ENCODE measurements at regions not wholly inside any gene's neighbourhood (a gene's known extent, or its start where the extent isn't known, plus 50 kb on each side); places are given as distances from the start of the nearest gene placed in this dataset.

DNA sequence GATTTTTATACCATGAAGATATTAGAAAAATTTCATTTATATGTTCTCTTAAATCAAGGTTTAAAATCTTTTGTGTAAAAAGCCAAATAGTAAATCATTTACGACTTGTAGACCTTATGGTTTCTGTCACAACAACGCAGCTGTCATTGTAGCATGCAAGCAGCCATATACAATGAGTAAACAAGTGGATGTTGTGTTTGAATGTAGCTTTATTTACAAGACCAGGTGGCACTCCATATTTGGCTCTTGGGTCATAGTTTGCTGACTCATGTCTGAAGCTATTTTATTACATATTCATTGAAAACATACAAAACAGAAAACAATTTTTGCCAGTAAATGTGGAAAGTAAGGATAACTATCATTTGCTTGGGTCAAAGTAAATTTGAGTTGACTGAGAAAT is 930.8 kb downstream of the SLITRK5 start:
- no peak for DNase-seq (ENCODE audit: low spot score)

DNA sequence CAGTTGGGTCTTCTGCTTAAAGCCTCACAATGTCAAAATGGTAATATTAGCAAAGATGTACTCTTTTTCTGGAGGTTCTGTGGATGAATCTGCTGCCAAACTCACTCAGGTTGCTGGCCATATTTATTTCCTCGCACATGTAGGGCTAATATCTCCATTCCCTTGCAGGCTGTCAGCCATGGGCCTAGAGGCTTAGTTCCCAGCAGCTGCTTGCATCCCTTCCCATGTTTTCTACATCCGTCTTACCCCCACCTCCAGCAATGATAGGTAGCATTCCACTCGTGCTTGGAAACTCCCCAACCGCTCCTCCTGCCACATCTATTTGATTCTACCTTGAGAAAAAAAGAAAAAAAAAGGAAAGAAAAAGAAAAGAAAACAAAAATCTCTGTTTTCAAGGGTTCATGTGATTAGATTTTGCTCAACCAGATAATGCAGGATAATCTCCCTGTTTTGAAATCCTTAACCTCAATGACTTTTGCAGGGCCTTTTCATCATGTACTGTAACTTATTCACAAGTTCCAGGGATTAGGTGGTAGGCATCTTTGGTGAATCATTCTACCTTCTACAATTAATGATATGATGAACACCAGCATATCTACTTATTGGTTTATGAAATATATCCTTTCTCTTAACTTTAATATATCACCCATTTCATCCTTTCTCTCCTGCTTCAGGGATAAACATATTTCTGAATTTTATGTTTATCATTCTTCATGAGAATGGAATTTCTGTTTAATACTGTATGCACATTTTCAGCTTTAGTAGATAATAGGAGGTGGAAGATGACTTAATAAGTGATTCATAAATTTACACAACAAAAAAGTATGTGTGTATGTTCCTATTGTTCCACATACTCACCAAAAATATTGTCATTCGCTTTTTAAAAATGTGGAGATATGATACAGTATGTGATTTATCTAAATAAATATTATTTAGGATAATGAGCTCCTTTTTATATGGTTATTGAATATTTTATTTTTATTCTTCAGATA is 931.9 kb downstream of the SLITRK5 start:
- DNase-seq (ENCODE audit: low spot score) = no peak

DNA sequence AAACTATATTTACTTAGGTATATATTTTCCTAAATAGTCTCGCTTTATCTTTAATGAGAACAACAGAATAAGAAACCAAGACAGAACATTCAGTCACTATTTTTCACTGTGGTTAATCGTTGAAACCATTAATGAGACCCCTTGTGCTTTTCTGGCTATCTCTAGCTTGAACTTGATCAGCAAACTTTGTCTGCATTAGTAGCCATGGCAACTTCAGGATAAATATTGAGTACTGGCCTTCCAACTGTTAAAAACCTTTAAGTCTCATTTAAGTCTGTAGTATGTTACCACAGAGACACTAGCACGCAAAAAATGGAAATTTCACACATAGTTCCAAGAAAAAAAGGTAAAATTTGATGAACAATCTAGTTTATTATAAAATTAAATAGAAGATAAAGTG is 946.0 kb downstream of the SLITRK5 start:
- no peak for DNase-seq (ENCODE audit: low spot score)

DNA sequence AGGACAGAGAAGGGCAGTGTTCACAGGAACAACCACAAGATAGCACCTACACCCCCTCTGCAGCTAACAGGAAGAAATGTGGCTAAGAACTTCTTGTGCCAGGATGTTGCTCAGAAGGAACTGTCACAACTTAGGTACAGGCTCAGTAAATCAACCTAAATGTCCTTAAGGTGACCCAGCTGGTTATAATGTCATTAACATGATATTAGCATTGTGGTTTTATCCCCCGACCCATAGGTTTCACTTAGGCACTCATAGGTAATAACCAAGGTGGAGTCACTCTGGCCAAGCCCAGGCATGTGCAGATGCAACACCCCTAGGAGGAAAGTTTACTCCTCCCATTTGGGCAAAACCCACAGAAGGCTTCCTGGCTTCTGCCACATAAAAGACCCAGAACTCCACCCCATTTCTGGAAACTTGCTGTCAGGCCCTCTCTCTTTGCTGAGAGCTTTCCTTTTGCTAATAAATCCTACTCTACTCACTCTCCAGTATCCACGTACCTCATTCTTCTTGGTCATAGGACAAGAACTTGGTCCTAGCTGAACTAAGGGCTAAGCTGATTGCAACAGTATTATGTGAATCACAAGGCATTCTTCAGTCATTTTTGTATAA is 951.3 kb downstream of the SLITRK5 start:
- DNase-seq (ENCODE audit: low spot score) = no peak

DNA sequence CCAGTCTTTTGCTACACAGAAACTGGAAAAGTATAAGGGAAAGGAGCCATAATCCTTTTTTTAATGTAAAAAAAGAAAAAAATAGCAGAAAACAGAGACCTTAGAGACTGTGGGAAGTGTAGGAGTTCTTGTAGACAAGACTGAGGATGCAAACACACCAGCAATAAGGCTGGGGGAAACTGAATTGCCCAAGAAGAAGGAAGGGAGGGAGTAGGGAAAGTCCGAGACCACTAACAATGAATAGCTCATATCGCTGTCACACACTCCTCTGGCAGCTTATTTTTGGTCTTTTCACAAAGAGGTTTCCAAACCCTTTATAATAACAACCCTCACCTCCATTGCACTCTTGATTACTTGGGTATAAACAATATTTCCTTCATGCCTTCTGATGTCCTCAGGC is 952.0 kb downstream of the SLITRK5 start:
- DNase-seq (ENCODE audit: low spot score) = no peak

DNA sequence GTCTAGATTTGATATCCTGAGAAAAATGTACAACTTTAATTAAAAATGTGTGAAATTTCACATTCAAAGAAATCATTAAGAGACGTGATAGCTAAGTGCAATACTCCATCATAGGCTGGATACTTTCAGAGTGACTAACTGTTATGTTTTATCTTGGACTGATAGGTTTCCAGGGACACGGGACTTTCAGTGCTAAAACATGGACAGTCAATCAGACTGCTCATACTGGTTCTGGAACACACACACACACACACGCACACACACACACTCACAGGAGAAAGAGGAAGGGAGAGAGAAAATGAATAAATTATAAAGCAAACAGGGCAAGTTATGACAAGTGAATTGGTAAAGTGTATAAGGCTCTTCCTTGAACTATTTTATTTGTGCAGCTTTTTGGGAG is 955.9 kb downstream of the SLITRK5 start:
- no peak for DNase-seq (ENCODE audit: low spot score)

DNA sequence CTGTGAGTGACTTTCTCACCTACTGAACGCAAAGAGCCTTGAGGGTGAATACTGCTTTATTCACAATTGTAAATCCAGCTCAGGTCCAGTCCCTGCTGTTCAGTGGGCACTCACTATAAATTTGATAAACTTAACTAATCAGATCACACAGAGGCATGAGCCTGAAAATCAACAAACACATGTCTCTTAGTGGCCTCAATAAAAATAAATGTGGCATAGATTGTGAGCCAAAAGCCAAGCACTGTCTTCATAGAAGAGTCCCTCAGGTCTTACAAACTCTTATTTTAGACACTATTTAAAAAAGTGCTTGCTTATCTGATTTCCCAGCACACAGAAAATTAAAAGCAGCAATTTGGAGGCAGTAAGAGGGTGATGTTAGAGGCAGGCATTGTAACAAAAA is 957.7 kb downstream of the SLITRK5 start:
- no peak for DNase-seq (ENCODE audit: low spot score)

DNA sequence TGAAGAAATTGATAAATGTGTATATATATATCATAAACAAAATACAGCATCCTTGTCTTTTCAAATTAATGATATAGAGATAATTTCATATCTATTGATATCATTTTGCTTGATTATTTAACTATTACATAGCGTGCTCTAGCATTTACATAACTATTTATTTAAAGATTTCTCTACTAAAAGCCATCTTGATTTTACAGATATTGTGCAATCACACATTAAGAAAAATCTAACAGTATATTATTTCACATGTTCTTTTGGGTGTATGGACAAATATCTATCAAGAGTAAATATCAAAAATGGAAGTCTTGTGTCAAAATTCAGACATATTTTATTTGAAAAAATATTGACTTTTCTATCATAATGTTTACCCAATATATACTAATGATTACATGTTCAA is 966.8 kb downstream of the SLITRK5 start:
- no peak for DNase-seq (ENCODE audit: low spot score)

DNA sequence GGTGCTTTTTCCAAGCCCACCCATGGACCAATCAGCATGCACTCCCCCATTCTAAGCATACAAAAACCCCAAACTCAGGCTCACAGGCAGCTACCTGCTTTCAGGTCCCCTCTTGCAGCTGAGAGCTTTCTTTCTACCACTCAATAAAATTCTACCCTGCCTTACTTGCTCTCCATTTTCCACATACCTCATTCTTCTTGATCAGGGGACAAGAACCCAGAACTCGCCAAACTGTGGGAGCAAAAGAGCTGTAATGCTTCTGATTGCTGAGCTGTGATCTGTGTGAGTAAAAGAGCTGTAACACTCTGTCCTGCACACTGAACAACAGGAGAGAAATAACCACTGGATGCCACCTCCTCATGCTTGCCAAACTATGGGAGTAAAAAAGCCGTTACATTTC is 972.1 kb downstream of the SLITRK5 start:
- DNase-seq (ENCODE audit: low spot score) = no peak

DNA sequence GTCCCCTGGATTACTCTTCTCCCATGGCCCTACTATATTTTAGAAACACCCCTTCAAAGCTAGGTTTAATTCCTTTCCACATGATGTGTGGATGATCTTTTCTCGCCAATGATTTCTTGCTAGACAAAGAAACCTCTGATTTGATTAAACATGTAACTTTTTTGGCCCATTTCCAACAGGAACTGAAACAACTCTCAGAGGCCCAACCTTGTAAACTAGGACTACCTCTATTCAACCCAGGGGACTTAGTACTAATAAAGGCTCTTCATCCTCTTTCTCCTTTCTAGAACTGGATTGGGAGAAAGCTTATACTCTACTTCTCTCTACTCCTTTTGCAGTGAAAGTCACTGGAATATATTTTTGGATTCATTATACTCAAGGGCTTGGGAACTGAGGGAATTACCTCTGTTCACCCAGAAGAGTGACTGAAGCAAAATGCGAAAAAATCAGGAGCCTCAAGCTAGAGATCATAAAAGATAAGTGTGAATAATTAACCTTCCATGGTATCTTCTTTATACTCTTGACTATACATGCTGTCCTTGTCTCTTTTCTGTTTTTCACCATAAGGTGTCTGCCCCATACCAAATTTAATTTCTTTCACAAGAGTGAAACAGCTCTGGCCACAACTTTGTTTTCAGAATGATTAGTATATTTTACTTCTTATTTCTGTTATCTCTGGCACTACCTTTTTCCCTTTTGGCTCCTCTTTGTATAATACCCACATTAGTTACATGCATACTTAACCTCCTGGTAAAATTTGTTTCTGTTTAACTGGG is 977.6 kb downstream of the SLITRK5 start:
- DNase-seq (ENCODE audit: low spot score) = no peak

DNA sequence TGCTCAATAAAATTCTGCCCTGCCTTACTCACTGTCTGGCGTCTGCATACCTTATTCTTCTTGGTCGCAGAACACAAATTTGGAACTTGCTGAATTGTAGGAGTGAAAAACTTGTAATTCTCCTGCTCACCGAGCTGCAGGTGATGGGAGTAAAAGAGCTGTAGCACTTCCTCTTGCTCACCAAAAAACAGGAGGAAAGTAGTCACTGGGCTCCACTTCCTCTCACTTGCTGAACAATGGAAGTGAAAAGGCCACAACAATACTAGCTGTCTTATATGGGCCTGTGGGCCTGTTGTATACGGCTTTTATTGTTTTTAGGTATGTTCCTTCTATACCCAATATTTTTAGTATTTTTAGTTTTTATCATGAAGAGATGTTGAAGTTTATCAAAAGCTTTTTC is 978.7 kb downstream of the SLITRK5 start:
- no peak for DNase-seq (ENCODE audit: low spot score)

DNA sequence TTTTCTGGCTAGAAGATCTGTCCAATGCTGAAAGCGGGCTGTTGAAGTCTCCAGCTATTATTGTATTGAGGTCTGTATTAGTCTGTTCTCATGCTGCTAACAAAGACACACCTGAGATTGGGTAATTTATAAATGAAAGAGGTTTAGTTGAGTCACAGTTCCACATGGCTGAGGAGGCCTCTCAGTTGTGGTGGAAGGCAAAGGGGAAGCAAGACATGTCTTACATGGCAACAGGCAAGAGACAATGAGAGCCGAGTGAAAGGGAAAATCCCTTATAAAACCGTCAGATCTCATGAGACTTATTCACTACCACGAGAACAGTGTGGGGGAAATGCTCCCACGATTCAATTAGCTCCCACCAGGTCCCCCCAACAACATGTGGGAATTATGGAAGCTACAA is 980.4 kb downstream of the SLITRK5 start:
- no peak for DNase-seq (ENCODE audit: low spot score)

DNA sequence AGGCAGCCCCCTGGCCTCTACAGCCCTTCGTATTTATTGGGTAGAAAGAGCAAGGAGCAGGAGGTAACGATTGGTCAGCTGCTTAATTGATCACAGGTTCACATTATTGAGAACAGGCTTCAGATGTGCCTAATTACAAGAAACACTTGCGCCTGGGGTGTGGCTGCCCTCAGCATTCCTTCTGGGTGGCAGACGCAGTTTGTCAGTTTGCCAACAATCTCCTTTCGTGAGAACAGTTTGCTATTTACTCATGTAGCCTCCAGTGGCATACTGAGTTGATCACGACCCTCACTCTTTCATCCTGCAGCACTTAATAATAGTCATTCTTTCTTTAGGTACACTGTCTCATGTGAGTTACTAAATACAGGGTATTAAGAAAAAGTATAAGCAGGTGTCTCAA is 985.6 kb downstream of the SLITRK5 start:
- no peak for DNase-seq (ENCODE audit: low spot score)

DNA sequence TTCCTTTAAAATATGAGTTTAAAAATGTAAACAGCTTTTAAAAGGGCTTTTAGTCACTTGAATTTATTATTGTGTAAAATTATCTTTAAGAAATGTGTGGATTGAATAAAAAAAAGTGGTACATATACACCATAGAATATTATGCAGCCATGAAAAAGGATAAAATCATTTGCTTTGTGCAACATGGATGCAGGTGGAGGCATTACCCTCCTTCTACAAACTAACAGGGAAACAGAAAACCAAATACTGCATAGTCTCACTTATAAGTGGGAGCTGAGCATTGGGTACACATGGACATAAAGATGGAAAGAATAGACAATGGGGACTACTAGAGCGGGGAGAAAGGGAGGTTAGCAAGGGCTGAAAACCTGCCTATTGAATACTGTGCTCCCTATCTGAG is 999.3 kb downstream of the SLITRK5 start:
- DNase-seq (ENCODE audit: low spot score) = no peak

DNA sequence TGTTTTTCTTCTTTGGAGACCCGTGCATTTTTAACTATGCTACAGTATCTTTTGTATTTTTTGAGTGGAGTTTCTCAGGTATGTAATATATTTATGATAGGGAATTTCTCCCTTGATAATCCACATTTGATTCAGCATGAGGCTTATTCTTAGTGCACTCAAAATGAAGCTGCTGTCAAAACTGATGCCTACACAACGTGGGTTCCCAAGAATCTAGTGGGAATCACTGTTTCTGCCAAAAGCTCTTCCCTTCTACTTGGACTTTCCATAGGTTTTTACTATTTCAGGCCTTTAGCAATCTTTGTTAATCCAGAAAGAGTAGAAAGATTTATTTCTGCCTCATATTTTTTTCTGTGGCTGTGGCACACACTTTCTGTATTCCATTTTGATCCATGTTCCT is 1003.7 kb downstream of the SLITRK5 start:
- peak; percentile 64 for DNase-seq (ENCODE audit: low spot score)

DNA sequence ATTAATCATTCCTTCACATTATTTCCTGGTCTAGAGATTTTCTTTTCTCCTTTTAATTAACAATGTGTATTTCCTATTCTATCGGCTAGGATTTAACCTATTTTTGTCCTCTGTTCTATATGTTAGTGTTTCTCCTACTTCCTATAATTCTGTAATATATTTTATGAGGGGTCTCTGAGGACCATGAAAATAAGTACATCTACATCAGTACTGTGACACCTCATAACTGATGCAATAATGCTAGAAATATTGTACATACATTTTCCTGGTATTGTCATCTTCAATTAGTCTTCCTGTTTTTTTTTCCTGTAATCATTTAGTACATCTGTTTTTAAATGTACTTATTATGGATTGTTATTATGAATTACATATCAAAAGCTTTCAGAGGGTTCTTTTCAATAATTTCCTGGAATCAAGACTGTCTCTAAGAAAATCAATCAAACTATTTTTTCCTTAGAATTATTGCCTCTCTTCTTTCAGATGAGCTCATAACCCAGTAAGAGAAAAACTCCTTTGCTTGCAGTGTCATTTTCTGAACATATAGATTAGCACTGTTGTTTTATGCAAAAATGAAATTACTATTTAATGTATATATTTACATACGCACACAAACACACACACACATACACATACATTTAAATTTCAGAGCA is 1004.3 kb downstream of the SLITRK5 start:
- DNase-seq (ENCODE audit: low spot score) = no peak

DNA sequence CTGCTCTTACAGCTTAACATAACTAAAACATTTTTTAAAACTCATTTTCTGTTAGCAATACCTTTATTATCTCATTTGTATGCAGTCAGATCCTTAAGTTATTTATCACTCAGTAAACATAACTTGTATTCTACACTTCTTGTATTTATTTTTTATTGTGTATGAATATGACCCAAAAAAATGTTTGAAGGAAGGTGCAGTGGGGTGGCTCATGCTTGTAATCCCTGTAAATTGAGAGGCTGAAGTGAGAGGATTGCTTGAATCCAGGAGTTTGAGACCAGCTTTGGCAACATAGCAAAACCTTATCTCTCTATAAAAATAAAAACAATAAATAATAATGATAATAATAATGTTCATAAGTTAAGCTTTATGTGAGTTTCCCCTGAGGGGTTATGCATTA is 1004.8 kb downstream of the SLITRK5 start:
- no peak for DNase-seq (ENCODE audit: low spot score)

DNA sequence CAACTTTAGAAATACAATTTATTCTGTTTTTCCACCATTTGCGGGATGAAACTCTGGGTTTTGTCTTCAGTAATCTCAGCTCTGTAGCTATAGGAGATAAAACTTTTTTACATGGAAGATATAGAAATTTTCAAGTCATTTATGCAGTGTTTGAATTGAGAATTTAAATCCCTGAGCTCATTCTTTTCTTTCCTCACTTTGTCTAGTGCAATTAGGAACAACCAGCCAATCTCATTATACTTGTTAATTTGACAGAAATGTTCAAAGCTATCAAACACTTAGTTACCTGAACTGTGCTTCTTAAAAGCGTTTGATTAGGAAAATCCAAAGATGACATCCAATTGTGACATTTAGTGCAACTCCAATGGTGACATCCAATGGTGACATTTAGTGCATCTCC is 1014.3 kb downstream of the SLITRK5 start:
- peak; percentile 7 for DNase-seq (ENCODE audit: low spot score)

DNA sequence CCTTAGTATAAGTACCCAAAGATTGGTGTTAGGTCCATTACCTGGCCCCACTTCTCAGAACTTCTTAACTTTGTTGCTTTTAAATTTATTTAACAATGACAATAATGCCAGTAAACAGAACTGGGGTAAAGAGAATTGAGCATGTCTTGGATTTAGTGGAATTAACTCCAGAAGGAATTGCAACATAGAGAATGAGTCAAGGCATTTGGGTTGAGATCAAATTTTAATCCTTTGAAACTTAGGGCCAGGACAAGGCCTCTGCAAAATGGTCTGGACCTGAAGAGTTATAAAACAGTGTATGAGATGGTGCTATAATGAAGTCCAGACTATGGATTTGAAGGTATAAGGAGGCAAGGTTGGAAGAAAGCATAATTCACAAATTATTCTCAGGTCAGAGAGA is 1030.4 kb downstream of the SLITRK5 start:
- no peak for DNase-seq (ENCODE audit: low spot score)

DNA sequence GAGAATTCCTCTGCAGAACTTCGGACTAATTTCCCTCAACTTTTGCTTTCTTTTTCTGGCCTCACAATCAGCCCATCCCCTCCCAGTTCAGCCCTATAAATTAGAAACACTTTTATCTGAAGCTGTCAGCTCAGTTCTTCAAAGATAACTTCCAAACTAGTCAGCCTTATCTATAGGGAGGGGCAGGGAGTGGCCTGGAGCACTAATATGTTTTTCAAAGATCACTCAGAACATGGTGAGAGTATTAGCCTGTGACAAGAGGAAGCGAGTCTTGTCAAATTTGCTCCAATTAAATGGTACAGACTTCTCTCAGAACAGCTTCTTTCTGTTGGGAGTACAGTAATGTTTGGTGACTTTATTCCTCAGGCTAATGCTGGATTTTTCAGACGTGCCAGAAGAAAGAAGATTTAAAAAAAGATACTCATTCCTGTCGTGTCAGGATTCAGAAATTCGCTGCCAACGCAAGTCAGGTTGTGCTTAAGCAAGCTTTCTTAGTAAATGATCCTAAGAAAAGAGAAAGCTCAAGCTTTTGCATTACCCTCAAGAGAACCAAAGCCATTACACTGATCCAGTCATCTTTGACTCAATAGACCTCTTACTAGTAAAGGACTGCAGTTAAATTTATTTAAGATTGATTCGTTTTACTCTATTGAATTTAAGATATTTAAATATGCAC is 1033.6 kb downstream of the SLITRK5 start:
- DNase-seq (ENCODE audit: low spot score) = peak; percentile 42

DNA sequence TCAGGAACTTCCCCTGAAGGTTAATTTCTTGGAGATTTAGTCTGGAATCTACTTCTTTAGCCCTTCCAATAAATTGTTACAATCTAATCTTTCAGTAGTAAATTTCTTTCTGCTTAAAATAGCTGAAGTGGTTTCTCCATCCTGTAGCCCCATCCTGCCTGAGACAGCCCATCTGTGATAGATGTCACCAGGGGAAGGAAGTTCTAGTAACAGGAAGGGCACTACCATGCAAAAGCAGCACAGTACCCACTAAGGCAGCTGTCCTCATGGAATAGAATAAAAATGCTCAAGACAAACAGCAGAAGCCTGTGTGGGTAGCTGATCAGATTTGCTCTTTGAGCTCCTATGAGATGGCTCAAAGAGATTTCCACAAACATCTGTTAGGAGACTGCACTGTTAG is 1036.5 kb downstream of the SLITRK5 start:
- no peak for DNase-seq (ENCODE audit: low spot score)

DNA sequence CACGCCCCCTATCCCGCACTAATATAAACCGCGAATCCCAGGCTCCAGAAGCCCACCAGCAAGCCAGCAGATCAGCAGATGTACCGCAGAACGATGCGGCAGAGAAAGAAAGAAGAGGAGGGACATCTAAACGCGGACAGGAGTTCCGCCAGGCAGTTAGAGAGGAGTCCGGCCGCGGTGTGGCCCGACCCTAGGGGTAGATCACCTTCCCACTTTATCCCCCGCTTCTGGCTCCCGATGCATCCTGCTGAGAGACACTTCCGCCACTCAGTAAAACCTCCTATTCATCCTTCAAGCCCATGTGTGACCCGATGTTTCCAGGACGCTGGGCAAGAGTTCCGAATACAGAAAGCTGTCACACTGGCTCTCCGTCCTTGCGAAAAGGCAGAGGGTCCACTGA is 1046.8 kb downstream of the SLITRK5 start:
- no peak for DNase-seq (ENCODE audit: low spot score)
